Cardiac muscle cell (in vitro differentiated cells and primary cell): ENCODE measurements at regions not wholly inside any gene's neighbourhood (a gene's known extent, or its start where the extent isn't known, plus 50 kb on each side); places are given as distances from the start of the nearest gene placed in this dataset.

Experiments used
- DNase-seq, 2 donors: peaks; one replicate each; pipeline versions ENCODE4 v3.0.0 to v3.0.0-alpha.2; 2010 to 2017; ENCODE audit warnings: low read depth in 1 of 2, low spot score in 1 of 2
- H3K27ac ChIP-seq: fragments of 200-600 bp; sonication (generic); 2 replicates; pipeline ENCODE4 v1.5.1; 2016
- H3K27me3 ChIP-seq: fragments of 200-600 bp; sonication (generic); 2 replicates; pipeline ENCODE4 v1.6.0; 2016; ENCODE audit warnings: control low read depth
- H3K36me3 ChIP-seq: fragments of 200-600 bp; sonication (generic); 2 replicates; pipeline ENCODE4 v1.5.1; 2016; ENCODE audit warnings: control low read depth
- H3K4me1 ChIP-seq: fragments of 200-600 bp; sonication (generic); 2 replicates; pipeline ENCODE4 v1.8.1; 2017; ENCODE audit warnings: low read depth, mild to moderate bottlenecking, mixed run types
- H3K4me3 ChIP-seq: fragments of 200-600 bp; sonication (generic); 2 replicates; pipeline ENCODE4 v1.5.1; 2016; ENCODE audit warnings: mild to moderate bottlenecking
- H3K9me3 ChIP-seq: fragments of 200-600 bp; sonication (generic); 2 replicates; pipeline ENCODE4 v1.5.1; 2017; ENCODE audit warnings: low read depth, mild to moderate bottlenecking, control low read depth
- CTCF ChIP-seq: IDR thresholded peaks from 2 replicates; pipeline ENCODE4 v1.5.1; 2012; ENCODE audit warnings: low read depth, mild to moderate bottlenecking, low read length

GRCh38 chr10:4470231-4470835, 355.7 kb upstream of the AKR1E2 start:
- DNase-seq, result peak in 1 of 2 donors; percentile 85
- H3K27ac ChIP-seq, result no peak overlapping the region
- no peaks in the 10 kb centered on the region for H3K9me3 ChIP-seq
- H3K4me1 ChIP-seq, result no peaks in the 10 kb centered on the region
- no peaks in the 10 kb centered on the region for H3K27me3 ChIP-seq
- no peak for TF ChIP-seq CTCF
- no peaks in the 10 kb centered on the region for H3K36me3 ChIP-seq
- no peak overlapping the region for H3K4me3 ChIP-seq

- TF ChIP-seq CTCF, result no peak
- Histone ChIP-seq H3K27me3 (no peaks in the 10 kb centered on the region), H3K36me3 (no peaks in the 10 kb centered on the region), H3K4me3 (no peak overlapping the region), H3K9me3 (no peaks in the 10 kb centered on the region), H3K4me1 (no peaks in the 10 kb centered on the region), H3K27ac (no peak overlapping the region)
- DNase-seq, result no peak
These were observed 358.5 kb upstream of the AKR1E2 start for GRCh38 chr10:4467481-4467880.

GRCh38 chr10:4460267-4460666, 365.7 kb upstream of the AKR1E2 start:
- H3K9me3 ChIP-seq, result no peaks in the 10 kb centered on the region
- no peak overlapping the region for H3K27ac ChIP-seq
- no peak for TF ChIP-seq CTCF

GRCh38 chr10:4459531-4459930, 366.5 kb upstream of the AKR1E2 start:
- DNase-seq, result peak in 1 of 2 donors; percentile 60

More at GRCh38 chr10:4460267-4460666, 365.7 kb upstream of the AKR1E2 start:
- Histone ChIP-seq H3K36me3 (no peaks in the 10 kb centered on the region), H3K4me3 (no peak overlapping the region), H3K4me1 (no peaks in the 10 kb centered on the region), H3K27me3 (no peaks in the 10 kb centered on the region)
- no peak for DNase-seq

GRCh38 chr10:4457597-4457996, 368.4 kb upstream of the AKR1E2 start:
- TF ChIP-seq CTCF, result no peak
- no peaks in the 10 kb centered on the region for H3K9me3 ChIP-seq
- H3K36me3 ChIP-seq, result no peaks in the 10 kb centered on the region
- H3K4me3 ChIP-seq, result no peak overlapping the region
- no peaks in the 10 kb centered on the region for H3K27me3 ChIP-seq
- DNase-seq, result no peak
- H3K4me1 ChIP-seq, result peaks cover 7% of the 10 kb centered on the region
- no peak overlapping the region for H3K27ac ChIP-seq

More at GRCh38 chr10:4459531-4459930, 366.5 kb upstream of the AKR1E2 start:
- Histone ChIP-seq H3K4me1 (no peaks in the 10 kb centered on the region), H3K27me3 (no peaks in the 10 kb centered on the region), H3K36me3 (no peaks in the 10 kb centered on the region), H3K4me3 (no peak overlapping the region), H3K27ac (no peak overlapping the region), H3K9me3 (no peaks in the 10 kb centered on the region)
- TF ChIP-seq CTCF, result no peak

GRCh38 chr10:4456776-4457175, 369.2 kb upstream of the AKR1E2 start:
- no peaks in the 10 kb centered on the region for H3K36me3 ChIP-seq
- H3K4me1 ChIP-seq, result peaks cover 7% of the 10 kb centered on the region
- TF ChIP-seq CTCF, result no peak
- H3K4me3 ChIP-seq, result no peak overlapping the region
- H3K9me3 ChIP-seq, result no peaks in the 10 kb centered on the region
- no peak for DNase-seq
- no peaks in the 10 kb centered on the region for H3K27me3 ChIP-seq
- H3K27ac ChIP-seq, result no peak overlapping the region
